ENCODE measurements at regions not wholly inside any gene's neighbourhood (a gene's known extent, or its start where the extent isn't known, plus 50 kb on each side); places are given as distances from the start of the nearest gene placed in this dataset.

DNA sequence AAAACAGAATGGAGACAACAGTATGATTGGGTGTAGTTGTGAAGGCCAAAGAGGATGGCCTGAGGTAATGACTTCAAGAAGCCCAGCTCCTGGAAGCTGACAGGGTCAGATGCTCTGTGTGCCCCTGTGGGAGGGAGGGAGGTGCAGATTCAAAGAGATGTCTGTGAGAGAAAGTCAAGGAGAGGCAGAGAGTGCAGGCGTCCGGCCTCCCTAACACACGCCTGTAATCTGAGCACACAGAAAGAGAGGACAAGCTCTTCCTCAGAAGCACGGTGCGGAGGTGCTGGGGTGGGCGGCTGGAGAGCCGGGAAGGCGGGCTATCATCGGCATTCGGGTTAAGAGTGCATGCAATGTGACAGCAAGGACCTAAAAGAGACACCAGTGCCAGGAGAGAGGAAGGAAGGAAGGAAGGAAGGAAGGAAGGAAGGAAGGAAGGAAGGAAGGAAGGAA lies 238.2 kb upstream of the HES1 start:
- TF ChIP-seq, protein P1, sequence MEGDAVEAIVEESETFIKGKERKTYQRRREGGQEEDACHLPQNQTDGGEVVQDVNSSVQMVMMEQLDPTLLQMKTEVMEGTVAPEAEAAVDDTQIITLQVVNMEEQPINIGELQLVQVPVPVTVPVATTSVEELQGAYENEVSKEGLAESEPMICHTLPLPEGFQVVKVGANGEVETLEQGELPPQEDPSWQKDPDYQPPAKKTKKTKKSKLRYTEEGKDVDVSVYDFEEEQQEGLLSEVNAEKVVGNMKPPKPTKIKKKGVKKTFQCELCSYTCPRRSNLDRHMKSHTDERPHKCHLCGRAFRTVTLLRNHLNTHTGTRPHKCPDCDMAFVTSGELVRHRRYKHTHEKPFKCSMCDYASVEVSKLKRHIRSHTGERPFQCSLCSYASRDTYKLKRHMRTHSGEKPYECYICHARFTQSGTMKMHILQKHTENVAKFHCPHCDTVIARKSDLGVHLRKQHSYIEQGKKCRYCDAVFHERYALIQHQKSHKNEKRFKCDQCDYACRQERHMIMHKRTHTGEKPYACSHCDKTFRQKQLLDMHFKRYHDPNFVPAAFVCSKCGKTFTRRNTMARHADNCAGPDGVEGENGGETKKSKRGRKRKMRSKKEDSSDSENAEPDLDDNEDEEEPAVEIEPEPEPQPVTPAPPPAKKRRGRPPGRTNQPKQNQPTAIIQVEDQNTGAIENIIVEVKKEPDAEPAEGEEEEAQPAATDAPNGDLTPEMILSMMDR (IDR thresholded peaks at IDR 0.05) = no peak
- no peak for TF ChIP-seq POLR2A (IDR thresholded peaks at IDR 0.05)
